ENCODE measurements at regions not wholly inside any gene's neighbourhood (a gene's known extent, or its start where the extent isn't known, plus 50 kb on each side); places are given as distances from the start of the nearest gene placed in this dataset.

DNA sequence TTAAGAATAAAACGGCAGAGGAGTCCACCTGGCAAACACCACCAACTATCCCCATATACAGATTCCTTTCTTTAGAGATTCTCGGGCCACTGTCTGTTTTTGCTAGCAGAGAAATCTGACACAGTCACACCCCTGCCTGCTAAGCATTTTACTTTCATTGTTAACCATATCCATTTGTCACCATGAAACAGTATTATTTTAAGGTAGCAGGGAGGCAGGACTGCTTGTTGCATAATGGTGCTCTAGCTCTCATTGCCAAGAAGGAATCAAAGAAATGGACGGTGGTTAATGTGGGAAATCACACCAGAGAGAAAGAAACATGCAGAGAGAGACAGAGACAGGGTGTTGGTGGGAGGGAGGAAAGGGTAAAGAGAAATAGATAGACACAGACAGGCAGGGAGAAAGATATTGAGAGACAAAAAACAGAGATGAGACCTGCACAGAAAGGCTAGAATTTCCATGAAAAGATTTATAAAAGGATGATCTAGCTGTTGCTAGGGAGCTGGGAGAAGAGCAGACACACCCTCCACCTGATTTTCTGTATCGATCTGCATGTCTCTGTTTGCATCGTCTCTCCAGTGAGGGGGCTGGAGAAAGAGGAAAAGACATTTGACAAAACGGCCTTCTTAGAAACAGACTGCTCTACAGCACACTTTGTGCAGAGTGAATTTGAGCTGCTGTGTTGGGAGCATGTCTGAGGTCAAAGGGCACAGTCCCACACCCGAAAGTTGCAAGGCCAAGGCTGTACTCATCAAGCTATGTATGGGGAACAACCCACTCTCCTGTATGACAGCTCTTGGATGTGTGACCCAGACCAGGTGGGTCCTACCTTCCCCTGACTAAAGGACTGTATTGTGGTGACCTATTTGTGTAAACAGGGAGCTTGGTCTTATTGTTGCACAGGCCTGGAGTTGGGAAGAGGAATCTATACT, 303.1 kb downstream of the FZD1 start (continued):
- TF ChIP-seq, protein P1, sequence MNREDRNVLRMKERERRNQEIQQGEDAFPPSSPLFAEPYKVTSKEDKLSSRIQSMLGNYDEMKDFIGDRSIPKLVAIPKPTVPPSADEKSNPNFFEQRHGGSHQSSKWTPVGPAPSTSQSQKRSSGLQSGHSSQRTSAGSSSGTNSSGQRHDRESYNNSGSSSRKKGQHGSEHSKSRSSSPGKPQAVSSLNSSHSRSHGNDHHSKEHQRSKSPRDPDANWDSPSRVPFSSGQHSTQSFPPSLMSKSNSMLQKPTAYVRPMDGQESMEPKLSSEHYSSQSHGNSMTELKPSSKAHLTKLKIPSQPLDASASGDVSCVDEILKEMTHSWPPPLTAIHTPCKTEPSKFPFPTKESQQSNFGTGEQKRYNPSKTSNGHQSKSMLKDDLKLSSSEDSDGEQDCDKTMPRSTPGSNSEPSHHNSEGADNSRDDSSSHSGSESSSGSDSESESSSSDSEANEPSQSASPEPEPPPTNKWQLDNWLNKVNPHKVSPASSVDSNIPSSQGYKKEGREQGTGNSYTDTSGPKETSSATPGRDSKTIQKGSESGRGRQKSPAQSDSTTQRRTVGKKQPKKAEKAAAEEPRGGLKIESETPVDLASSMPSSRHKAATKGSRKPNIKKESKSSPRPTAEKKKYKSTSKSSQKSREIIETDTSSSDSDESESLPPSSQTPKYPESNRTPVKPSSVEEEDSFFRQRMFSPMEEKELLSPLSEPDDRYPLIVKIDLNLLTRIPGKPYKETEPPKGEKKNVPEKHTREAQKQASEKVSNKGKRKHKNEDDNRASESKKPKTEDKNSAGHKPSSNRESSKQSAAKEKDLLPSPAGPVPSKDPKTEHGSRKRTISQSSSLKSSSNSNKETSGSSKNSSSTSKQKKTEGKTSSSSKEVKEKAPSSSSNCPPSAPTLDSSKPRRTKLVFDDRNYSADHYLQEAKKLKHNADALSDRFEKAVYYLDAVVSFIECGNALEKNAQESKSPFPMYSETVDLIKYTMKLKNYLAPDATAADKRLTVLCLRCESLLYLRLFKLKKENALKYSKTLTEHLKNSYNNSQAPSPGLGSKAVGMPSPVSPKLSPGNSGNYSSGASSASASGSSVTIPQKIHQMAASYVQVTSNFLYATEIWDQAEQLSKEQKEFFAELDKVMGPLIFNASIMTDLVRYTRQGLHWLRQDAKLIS (CRISPR knock-in tag; IDR thresholded peaks at IDR 0.05): no peak
- TF ChIP-seq IFI16 (CRISPR knock-in tag; IDR thresholded peaks at IDR 0.05) (no peak), MCM7 (IDR thresholded peaks at IDR 0.05) (no peak)

DNA sequence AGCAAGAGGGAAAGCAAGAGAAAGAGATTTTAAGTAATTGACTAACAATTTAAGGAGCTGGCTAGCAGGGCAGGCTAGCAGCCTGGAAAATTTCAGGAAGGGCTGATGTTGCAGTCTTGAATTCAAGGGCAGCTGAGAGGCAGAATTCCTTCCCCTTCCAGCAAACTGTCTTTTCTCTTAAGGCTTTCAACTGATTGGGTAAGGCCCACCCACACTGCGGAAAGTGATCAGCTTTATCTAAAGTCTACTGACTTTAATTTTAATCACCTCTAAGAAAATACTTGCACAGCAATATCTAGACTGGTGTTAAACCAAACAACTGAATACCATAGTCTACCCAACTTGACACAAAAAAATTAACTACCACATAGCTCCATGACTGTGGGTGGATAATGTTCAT, 303.9 kb downstream of the FZD1 start:
- Histone ChIP-seq H3K9ac (ENCODE audit: insufficient read depth in 1 of 2, low read depth in 2 of 2, low read length in 2 of 2) (no peak overlapping the region), H3K79me2 (ENCODE audit: control insufficient read depth, insufficient read depth, low read length) (no peaks in the 10 kb centered on the region), H4K20me1 (replicated peaks; ENCODE audit: control insufficient read depth, insufficient read depth, low read length) (no peaks in the 10 kb centered on the region), H3K9me3 (replicated peaks; ENCODE audit: control insufficient read depth, insufficient read depth, low read depth, low read length) (no peaks in the 10 kb centered on the region), H3K4me1 (replicated peaks in 1 of 2; ENCODE audit: control insufficient read depth in 2 of 2, insufficient read depth in 2 of 2, low read length in 2 of 2) (no peaks in the 10 kb centered on the region; a peak in 3 of 5 replicates), H3K4me2 (ENCODE audit: insufficient read depth, low read length) (no peak overlapping the region), H3K27me3 (ENCODE audit: control insufficient read depth in 2 of 2, insufficient read depth in 2 of 2, low read length in 2 of 2) (peaks cover 0 to 10% of the 10 kb centered on the region in 2 experiments; a peak in 2 of 5 replicates), H3K27ac (ENCODE audit: extremely low read depth, low read depth, low read length) (no peak overlapping the region), H3K9me1 (ENCODE audit: control insufficient read depth, insufficient read depth, low read length) (no peaks in the 10 kb centered on the region), H3K36me3 (ENCODE audit: control insufficient read depth, insufficient read depth, low read length) (no peaks in the 10 kb centered on the region), H2AFZ (ENCODE audit: low read depth, low read length) (no peak overlapping the region), H3K4me3 (no peak overlapping the region)
- FAIRE-seq (no peak), DNase-seq (ENCODE audit: extremely low read depth in 1 of 4, low spot score in 3 of 4) (no peak), ATAC-seq (no peak)
- peak; percentile 94 for TF ChIP-seq ZNF134 (CRISPR knock-in tag; conservative IDR thresholded peaks at IDR 0.05)
- TF ChIP-seq ZNF280B (CRISPR knock-in tag; IDR thresholded peaks at IDR 0.05): no peak
- TF ChIP-seq RBM25 (IDR thresholded peaks at IDR 0.05; ENCODE audit: low read depth, low read length, severe bottlenecking): peak; percentile 45
- intact Hi-C loops (cut with micrococcal nuclease): no loop called here
- ChIA-PET POLR2A (interaction anchor here (1.0 to 1.2 kb wide), 3 partner anchors 10 to 13 kb away, joined by 3 to 6 read pairs (median 4); no protein-coding TSS in a partner anchor), CTCF (ENCODE audit: low intra/inter-chr PET ratio) (no interaction called here)
- 50% methylated on average over 1 of the region's 1 CpG for WGBS (ENCODE audit: insufficient coverage, low coverage, missing lambda C conversion rate)
- in situ Hi-C loops (cut with MboI): no loop called here
- BruUV-seq (replicated peaks): no TSS peak
